Left lobe of liver (tissue), 2 donors: ENCODE measurements at regions not wholly inside any gene's neighbourhood (a gene's known extent, or its start where the extent isn't known, plus 50 kb on each side); places are given as distances from the start of the nearest gene placed in this dataset.

Experiments used
- ATAC-seq: fragments of 200-7000 bp; cut with Tn5 transposase; one replicate; pipeline ENCODE4 v1.9.1; 2020; ENCODE audit warnings: mild to moderate bottlenecking, moderate library complexity
- DNase-seq: peaks from one replicate; pipeline ENCODE4 v3.0.0-alpha.2; 2020; ENCODE audit warnings: low spot score
- donor health status: DM: no; HTN: no; CAD: no; lungs with moderate emphysema.
- donor health status: DM: no; HTN: yes; CAD: no.

DNA sequence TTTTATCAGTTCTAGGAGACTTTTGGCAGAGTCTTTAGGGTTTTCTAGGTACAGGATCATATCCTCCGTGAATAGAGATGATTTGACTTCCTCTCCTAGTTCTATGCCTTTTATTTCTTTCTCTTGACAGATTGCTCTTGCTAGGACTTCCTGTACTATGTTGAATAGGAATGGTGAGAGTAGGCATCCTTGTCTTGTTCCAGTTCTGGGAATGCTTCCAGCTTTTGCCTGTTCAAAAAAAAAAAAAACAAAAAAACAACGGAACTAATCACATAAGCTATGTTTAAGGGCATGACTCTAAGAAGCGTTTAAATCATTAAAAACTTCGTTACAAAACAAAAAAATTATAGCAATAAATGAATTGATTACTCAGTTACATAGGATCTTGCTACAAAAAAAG, 145.7 kb downstream of the NUP35 start:
- DNase-seq (no peak), ATAC-seq (no peak)

DNA sequence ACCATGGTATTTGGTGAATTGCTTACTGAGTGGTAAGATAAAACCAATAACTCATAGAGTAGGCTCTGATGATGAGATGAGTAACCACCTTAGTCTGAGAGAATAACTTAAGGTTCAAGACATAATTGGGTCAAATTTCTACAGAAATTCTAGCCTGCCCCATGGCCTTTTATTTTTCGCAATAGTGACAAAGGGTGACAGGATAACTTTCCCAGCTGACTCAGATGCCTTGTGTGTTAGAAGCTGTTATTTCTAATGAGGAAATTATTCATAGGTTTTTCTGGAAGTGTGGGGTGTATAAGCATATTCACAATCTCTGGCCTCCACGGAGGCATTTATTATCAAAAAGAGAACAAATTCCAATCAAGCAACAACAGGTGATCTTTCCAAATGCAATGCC, 159.0 kb downstream of the NUP35 start:
- DNase-seq (no peak), ATAC-seq (no peak)

DNA sequence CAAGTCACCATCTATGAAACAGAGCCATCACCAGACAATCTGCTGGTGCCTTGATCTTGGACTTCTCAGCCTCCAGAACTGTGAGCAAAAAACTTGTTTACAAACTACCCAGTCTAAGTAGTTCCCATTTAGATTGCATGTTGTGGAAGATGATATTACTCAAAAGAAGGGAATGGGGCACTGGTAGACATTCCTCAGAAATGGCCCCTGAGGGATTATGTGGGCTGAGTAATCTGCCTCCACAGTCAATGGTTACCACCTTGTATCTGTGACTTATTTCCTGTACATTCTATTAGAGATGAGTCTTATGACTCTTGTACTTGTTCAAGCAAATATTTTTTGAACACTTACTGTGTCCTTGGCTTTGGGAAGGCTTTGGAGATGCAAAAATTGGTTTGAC, 160.4 kb downstream of the NUP35 start:
- ATAC-seq (no peak), DNase-seq (no peak)

DNA sequence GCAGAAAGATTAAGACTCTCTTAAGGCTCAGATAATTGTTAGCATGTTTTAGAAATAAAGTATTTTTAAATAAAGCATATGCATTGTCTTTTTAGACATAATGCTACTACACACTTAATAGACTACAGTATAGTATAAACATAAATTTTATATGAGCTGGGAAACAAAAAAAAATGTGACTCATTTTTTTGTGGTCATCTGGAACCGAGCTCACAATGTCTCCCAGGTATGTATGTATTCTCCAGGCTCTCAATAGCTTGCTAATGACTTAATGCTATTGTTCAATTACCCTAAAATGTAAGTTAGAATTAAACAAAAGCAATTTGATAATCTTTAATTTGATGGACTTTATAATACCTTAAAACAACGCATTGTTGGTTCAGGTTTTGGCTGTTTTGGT, 167.2 kb downstream of the NUP35 start:
- DNase-seq (no peak), ATAC-seq (no peak)

DNA sequence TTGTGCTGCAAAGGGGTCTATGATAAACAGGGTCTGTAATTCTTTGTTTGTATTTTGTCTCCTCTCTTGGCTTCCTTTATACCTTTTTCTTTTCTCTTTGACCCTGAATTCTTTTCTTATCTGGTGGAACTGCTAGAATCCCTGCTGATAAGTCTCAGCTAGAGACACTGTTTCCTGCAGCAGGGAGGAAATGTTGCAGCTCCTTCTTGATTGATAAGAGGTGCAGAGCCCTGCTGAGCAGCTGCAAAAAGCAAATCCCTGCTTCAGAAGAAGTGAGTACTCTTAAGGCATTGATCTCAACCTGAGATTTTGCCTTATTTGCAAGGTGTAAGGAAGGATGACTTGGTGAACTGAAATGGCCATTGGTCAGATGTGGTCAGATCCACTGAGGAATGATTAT, 167.8 kb downstream of the NUP35 start:
- no peak for DNase-seq

DNA sequence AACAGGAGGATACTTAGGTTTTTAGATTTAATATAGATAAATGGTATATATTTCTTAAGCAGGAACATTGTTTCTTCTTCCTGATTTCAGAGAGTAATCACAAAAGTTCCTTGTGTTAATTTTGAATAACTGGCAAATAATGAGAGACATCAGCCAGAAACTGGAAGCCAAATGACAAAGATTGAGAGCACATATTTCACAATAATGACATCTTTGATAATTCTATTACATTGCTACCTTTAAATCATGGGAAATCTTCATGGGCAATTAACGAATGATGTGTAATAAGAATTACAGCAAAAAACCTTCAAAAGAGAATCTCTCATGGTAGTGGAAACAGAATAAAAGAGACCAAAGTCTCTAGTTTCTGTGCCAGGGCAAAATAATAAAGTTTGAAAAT, 215.1 kb downstream of the NUP35 start:
- DNase-seq (no peak), ATAC-seq (no peak)

More for the DNA sequence above, 167.8 kb downstream of the NUP35 start:
- ATAC-seq = no peak

DNA sequence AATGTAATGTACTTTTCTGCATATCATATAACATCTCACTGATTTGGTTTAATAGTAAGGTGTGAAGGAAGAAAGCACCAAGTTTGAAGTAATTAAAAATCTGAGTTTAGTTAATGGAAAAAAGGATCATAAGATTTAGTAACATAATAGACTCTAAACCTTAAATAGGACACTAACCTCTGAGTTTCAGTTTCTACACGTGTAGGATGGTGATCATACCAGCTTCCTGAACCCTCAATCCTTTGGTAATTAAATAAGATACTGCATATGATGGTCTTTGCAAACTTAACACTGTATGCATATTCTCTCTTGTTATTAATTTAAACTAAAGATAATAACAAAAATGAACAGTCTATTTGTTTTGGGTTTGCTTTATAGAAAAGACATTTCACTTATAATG, 216.8 kb downstream of the NUP35 start:
- DNase-seq (no peak), ATAC-seq (no peak)

DNA sequence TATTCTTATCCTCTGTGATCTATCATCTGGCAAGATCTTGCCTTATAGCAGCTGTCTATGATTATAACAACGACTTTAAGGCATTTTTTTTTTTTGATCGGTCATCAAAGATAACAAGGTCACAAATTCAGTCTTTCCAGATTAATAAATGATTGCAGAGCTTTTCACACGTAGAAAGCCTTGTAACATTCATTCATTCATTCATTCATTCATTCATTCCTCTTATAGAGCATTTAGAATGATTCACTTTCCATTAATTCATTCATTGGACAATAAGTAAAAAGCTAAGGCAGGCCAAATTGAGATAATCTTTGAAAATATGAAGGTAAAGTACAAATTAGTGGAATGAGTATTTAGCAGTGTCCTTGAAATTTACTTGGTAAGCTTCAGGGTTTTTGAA, 223.7 kb downstream of the NUP35 start:
- DNase-seq (no peak), ATAC-seq (no peak)

DNA sequence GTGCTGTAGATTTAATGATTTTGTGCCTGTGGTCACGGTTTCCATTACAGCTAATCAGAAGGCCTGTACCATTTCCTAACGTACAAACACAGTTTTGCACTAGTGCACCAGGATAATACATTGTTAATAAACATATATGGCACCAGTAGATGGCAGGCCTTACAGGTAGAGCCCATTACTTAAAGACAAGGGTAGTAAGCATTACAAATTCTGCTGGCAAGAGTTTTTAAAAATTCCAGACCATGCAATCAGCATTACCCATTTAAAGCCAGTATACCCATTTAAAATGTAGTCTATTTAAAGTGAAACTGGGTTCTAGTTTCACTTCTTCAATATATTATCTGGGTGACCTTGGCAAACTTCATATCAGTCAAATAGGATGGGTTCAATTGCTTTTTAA, 224.2 kb downstream of the NUP35 start:
- DNase-seq = no peak
- ATAC-seq = no peak

DNA sequence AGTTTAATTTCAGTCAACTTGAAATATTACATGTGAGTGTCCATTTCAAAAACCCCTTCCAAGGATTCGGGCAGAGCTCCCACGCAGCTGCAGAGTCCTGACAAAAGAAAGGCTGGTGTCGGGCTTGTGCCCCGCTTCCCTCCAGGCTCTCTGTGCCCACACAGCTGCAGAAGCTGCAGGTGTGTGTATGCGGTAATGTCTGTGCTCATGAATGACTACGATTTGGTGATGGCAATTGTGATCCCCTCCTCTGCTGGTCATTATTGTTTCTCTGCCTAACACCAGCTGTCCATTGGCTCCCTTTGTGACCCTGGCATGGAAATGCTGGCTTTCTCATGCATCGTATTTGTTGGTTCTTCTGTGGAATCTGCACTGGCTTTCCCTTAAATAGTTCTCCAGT, 224.8 kb downstream of the NUP35 start:
- DNase-seq (no peak), ATAC-seq (no peak)

DNA sequence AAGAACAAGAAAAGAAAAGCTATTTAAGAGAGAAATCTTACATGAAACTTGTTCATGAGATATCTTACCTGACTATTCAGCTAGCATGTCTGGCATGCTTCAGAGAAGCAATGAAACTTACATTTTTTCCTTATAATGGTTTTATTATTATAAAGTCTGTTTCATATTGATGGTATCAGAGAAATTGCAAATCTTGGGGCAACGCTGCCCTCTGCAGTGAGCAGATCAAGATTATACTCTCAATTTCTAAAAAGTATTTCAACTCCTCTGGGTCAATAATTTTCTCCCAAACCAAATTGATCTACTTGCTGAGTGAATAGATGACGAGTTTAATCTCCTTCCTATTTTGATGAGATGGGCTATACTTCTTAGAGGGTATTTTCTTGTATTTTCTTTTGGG, 235.6 kb downstream of the NUP35 start:
- DNase-seq (no peak), ATAC-seq (no peak)

DNA sequence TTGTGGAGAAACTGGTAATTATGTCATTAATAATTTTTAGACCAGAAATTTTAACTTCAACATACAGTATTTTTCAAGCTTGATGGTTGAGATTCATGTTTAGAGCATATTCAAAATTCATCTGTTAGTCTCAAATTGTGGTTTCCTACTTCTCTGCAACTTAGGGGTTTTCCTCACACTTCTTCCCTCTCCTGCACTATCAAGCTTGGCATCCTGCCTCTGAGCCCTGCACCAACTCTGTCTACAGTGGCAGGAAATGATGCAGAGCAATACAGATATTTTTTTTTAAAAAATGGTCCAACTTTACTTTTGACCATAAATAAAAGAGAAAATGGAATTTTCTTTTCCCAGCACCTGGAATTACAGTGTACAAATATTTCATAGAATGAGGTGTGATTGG, 247.3 kb downstream of the NUP35 start:
- no peak for DNase-seq
- no peak for ATAC-seq

DNA sequence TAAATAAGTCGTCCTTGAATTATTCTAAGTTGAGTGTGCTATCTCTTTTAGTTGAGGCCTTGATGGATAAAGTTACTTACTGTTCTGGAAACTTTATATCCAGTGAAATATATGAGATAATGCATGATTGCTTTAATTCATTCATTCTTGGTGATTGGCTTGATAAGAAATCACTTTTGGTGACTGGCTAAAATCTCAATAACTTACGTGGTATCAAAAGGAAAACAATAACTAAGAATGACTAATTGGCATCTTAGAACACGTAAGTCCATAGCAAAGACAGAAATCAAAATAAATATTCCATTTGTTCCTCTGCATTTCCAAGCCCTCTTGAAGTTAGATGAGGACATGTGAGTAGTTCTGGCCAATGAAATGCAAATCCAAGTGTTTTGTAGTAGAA, 251.6 kb downstream of the NUP35 start:
- DNase-seq (no peak), ATAC-seq (no peak)

DNA sequence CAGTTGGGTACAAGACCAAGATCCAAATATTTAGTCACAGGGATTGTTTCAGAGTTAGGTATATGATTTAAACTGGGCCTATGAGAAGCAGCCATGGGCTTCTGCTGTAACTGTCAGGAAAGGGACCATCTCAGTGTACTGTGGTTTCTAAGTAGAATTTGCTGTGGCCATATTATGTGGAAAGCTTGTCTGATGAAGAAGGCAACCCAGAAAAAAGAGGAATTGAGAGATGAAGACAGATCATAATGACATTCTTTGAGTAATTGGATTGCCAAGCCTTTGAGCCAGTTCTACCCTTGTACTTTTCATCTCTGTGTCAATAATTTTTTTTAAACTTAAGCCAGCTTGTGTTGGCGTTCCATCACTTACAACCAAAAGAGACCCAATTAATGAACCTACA, 259.6 kb downstream of the NUP35 start:
- DNase-seq (no peak), ATAC-seq (no peak)

DNA sequence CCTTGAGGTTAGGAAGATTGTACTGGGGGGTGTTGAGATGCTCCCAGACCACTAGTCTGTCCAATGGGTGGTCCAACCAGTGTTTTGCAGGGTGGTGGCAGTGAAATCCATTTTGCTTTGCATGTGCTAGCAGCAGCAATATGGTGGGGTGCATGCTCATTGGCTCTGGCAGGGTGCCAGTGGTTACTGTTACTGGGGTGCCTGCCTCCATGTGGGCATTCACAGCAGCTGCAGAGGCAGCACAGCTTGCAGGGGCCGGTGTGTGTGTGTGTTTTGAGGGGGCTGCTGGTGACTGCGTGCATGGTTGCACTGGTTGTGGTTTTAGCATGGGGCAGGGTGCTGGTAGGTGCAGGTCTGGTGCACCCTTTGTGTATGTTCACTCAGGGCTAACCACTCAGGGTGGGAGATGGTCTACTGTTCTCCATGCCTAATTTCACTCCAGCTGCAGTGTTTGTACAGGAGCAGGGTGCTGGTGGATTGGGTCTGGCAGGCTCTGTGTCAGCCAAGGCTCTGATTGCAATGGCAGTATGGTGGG, 265.4 kb downstream of the NUP35 start:
- DNase-seq (no peak), ATAC-seq (no peak)

DNA sequence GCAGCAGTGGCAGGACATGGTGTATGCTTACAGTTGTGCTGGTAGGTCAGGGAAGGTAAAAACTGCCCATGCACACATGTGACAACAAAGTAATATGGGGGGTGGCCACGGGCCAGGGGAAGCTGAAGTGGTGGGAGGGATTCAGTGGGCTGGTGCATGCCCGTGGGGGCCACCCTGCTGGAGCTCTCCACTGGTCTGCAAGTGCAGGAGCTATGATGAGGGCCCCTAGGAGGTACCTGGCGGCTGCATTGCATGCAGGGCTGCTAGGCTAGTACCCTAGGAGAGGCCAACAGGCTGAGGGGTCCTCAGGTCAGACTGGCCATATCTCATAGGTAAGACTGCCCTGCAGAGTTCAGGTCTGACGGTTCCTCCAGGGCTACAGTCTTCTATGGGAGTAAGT, 265.9 kb downstream of the NUP35 start:
- no peak for ATAC-seq
- DNase-seq = no peak

DNA sequence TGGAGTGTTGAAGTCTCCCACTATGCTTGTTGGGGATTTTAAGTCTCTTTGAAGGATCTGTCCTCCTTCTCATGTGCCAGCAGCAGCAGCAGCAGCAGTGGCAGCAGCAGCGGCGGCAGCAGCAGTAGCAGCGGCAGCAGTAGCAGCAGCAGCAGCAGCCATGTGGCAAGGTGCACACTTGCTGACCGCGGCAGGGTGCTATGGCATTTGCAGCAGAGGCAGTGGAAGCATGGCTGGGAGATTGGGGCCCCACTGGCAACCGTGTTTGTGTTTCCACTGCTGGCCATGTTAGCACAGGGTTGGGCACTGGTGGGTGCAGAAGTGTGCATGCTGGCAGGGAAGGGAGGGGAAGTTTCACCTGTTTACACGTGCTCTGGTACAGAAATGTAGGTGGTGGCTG, 280.1 kb downstream of the NUP35 start:
- DNase-seq (no peak), ATAC-seq (no peak)

DNA sequence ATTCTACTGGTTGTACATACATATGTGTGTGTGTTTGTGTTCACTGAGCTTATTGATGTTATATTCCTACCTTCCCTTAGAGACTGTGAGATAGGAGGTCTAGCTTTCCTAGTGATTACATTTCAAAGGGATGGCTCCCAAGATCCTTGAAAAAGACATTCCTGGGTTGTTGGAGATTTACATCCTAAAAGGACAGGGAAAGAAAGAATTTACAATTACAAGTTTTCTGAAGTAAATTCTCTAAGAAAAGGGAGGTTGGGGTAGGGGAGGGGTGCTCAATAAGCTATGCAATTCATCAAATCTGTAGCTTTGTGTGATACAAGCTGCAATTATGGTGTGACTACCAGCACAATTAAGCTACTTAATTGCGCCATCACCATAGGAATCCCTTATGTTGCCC, 284.3 kb downstream of the NUP35 start:
- no peak for ATAC-seq
- no peak for DNase-seq

DNA sequence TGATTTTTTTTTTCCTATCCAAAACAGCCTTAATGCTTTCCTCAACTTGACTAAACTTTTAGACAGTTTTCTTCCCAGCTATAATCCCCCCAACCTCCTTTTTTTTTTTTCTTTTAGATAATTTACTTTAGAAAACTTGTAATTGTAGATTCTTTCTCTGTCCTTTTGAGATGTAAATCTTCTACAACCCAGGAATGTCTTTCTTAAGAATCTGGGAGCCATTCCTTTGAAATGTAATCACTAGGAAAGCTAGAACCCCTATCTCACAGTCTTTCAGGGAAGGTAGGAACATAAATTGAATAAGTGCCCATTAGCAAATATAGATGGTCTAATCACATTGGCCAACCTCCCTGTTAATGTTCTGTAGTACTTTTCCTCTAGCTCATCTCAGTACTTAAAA, 285.4 kb downstream of the NUP35 start:
- DNase-seq (no peak), ATAC-seq (no peak)

DNA sequence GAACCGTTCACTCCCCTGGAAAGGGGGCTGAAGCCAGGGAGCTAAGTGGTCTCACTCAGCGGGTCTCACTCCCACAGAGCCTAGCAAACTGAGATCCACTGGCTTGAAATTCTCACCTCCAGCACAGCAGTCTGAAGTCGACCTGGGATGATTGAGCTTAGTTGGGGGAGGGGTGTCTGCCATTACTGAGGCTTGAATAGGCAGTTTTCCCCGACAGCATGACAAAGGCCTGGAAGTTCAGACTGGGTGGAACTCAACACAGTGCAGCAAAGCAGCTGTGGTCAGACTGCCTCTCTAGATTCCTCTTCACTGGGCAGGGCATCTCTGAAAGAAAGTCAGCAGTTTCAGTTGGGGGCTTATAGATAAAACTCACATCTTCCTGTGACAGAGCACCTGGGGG, 292.5 kb downstream of the NUP35 start:
- DNase-seq = no peak
- ATAC-seq = no peak

DNA sequence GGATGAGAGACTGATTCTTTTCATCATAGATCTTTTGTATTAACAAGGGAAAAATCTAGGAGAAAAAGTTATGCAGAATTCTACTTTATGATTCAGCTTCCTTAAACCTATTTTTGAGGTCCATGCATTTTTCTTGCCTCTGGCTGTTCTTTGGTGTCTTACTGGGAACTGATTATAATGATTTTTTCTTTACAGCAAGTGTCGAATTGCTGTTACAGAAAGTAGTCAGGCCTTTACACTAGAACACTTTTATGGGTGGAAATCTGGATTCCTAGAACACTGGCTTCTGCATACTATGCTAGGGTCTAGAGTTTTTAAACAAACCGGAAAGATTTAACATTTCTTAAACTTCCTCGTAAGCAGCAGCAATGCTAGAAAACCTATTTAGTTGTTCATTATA, 302.6 kb downstream of the NUP35 start:
- no peak for DNase-seq

DNA sequence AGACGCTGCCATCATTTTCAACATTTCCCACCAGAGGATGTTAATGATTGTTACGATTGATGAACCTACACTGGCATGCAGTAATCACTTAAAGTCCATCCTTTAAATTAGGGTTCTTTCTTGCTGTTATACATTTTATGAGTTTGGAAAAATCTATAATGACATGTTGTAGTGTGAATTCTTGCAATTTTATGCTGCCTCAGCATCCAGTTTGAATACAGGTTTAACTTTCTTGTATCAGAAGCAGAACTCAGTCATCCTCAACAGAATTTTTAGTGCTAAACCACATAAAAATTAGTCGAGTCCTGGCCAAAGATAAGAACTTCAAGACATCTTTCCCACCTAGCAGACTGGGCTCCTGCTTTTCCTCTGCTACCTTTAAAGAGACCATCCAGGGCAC, 303.3 kb downstream of the NUP35 start:
- ATAC-seq (no peak), DNase-seq (no peak)

More for the DNA sequence above, 302.6 kb downstream of the NUP35 start:
- no peak for ATAC-seq

DNA sequence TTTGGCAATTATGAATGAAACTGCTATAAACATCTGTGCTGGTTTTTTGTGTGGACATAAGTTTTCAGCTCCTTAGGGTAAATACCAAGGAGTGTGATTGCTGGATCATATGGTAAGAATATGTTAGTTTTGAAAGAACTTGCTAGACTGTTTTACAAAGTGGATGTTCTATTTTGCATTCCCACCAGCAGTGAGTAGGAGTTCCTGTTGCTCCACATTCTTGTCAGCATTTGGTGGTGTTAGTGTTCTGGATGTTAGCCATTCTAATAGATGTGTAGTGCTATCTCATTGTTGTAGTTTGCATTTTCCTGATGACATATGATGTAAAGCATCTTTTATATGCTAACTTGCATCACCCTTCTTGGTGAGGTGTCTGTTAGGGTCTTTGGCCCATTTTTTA, 304.6 kb downstream of the NUP35 start:
- ATAC-seq (no peak), DNase-seq (no peak)

DNA sequence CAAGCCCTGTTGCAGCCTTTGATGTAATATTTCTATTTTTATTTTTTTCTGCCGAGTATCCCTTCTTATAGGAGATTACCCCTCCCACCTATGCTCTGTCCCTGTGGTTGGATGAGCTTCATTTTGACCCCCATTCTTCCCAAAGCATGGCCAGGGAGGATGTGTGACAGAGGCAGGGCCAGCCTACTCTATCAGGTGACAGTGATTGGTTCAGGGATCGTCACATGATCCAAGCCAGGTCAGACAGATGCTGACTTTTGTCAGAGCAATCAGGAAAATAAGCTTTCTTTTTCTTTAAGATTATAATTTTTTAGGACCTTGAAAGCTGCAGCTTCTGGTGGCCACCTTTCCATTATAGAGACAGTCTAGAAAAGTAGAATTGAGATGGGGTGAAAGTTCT, 314.3 kb downstream of the NUP35 start:
- DNase-seq (no peak), ATAC-seq (no peak)
